ENCODE measurements at regions not wholly inside any gene's neighbourhood (a gene's known extent, or its start where the extent isn't known, plus 50 kb on each side); places are given as distances from the start of the nearest gene placed in this dataset.

DNA sequence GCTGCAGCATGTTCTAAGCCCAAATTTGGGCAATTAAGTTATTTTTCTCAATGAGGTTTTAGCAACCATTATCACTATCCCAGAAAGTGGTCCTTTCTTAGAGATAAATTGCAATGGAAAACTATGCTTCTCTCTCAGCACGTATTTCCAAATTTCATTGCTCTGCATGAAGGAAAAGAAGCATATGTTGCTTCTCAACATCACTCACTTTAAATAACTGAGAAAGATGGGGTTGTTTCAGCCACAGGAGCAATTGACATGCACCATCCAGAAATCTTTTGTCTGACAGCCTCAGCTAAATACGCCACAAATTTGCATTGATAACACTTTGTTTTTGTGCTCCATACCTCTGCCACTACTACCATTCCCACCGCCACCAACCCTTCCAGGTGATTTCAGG lies 157.6 kb upstream of the PKN2 start:
- no peaks in the 10 kb centered on the region for H3K36me3 ChIP-seq (ENCODE audit: insufficient read depth, low read length)
- ATAC-seq (ENCODE audit: poor library complexity) (no peak), DNase-seq (no peak)
- no peak overlapping the region for H3K4me3 Mint-ChIP-seq
- H3K36me3 Mint-ChIP-seq (ENCODE audit: low read depth) = no peaks in the 10 kb centered on the region
- no peaks in the 10 kb centered on the region for H3K4me1 Mint-ChIP-seq (ENCODE audit: low read depth)
- ChIA-PET CTCF (no interaction called here), POLR2A (no interaction called here)
- H3K4me1 ChIP-seq (ENCODE audit: insufficient read depth, low read length) = no peaks in the 10 kb centered on the region
- intact Hi-C loops (cut with DNase I, micrococcal nuclease) = no loop called here
- no peaks in the 10 kb centered on the region for H3K27me3 ChIP-seq (ENCODE audit: control insufficient read depth in 1 of 2, insufficient read depth in 2 of 2, low read length in 2 of 2)
- H3K9me3 ChIP-seq (ENCODE audit: control insufficient read depth in 1 of 2, insufficient read depth in 1 of 2, low read length in 2 of 2) = no peaks in the 10 kb centered on the region
- no peaks in the 10 kb centered on the region for H3K9me3 Mint-ChIP-seq
- no peak overlapping the region for H3K27ac Mint-ChIP-seq
- no peak overlapping the region for H3K4me3 ChIP-seq (ENCODE audit: low read length)
- no peak overlapping the region for H3K27ac ChIP-seq (ENCODE audit: low read depth in 1 of 2, low read length in 2 of 2)
- H3K27me3 Mint-ChIP-seq = peaks cover 9% of the 10 kb centered on the region
- TF ChIP-seq, protein P1, sequence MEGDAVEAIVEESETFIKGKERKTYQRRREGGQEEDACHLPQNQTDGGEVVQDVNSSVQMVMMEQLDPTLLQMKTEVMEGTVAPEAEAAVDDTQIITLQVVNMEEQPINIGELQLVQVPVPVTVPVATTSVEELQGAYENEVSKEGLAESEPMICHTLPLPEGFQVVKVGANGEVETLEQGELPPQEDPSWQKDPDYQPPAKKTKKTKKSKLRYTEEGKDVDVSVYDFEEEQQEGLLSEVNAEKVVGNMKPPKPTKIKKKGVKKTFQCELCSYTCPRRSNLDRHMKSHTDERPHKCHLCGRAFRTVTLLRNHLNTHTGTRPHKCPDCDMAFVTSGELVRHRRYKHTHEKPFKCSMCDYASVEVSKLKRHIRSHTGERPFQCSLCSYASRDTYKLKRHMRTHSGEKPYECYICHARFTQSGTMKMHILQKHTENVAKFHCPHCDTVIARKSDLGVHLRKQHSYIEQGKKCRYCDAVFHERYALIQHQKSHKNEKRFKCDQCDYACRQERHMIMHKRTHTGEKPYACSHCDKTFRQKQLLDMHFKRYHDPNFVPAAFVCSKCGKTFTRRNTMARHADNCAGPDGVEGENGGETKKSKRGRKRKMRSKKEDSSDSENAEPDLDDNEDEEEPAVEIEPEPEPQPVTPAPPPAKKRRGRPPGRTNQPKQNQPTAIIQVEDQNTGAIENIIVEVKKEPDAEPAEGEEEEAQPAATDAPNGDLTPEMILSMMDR (IDR thresholded peaks at IDR 0.05) = no peak

GRCh38 chr1:88528792-88529191 lies 155.3 kb upstream of the PKN2 start:
- no peak for ATAC-seq (ENCODE audit: poor library complexity)

GRCh38 chr1:88529581-88529980 lies 154.5 kb upstream of the PKN2 start:
- H3K4me1 Mint-ChIP-seq (ENCODE audit: low read depth) = no peaks in the 10 kb centered on the region
- DNase-seq (no peak), ATAC-seq (ENCODE audit: poor library complexity) (no peak)
- no peaks in the 10 kb centered on the region for H3K9me3 Mint-ChIP-seq
- Histone ChIP-seq H3K9me3 (ENCODE audit: control insufficient read depth in 1 of 2, insufficient read depth in 1 of 2, low read length in 2 of 2) (no peaks in the 10 kb centered on the region), H3K27ac (ENCODE audit: low read depth in 1 of 2, low read length in 2 of 2) (no peak overlapping the region), H3K4me3 (ENCODE audit: low read length) (no peak overlapping the region), H3K27me3 (ENCODE audit: control insufficient read depth in 1 of 2, insufficient read depth in 2 of 2, low read length in 2 of 2) (no peaks in the 10 kb centered on the region), H3K36me3 (ENCODE audit: insufficient read depth, low read length) (no peaks in the 10 kb centered on the region), H3K4me1 (ENCODE audit: insufficient read depth, low read length) (no peaks in the 10 kb centered on the region)
- CTCF ChIA-PET = no interaction called here
- H3K36me3 Mint-ChIP-seq (ENCODE audit: low read depth) = no peaks in the 10 kb centered on the region
- POLR2A ChIA-PET = no interaction called here
- H3K27ac Mint-ChIP-seq = no peak overlapping the region
- TF ChIP-seq, protein P1 (IDR thresholded peaks at IDR 0.05) = no peak
- no peak overlapping the region for H3K4me3 Mint-ChIP-seq
- intact Hi-C loops (cut with DNase I, micrococcal nuclease) = no loop called here
- no peaks in the 10 kb centered on the region for H3K27me3 Mint-ChIP-seq

More at GRCh38 chr1:88528792-88529191, 155.3 kb upstream of the PKN2 start:
- no peak for DNase-seq
- ChIA-PET POLR2A (no interaction called here), CTCF (no interaction called here)
- H3K27me3 Mint-ChIP-seq = no peaks in the 10 kb centered on the region
- intact Hi-C loops (cut with DNase I, micrococcal nuclease) = no loop called here
- Histone ChIP-seq H3K4me1 (ENCODE audit: insufficient read depth, low read length) (no peaks in the 10 kb centered on the region), H3K27ac (ENCODE audit: low read depth in 1 of 2, low read length in 2 of 2) (no peak overlapping the region), H3K27me3 (ENCODE audit: control insufficient read depth in 1 of 2, insufficient read depth in 2 of 2, low read length in 2 of 2) (no peaks in the 10 kb centered on the region), H3K36me3 (ENCODE audit: insufficient read depth, low read length) (no peaks in the 10 kb centered on the region), H3K4me3 (ENCODE audit: low read length) (no peak overlapping the region), H3K9me3 (ENCODE audit: control insufficient read depth in 1 of 2, insufficient read depth in 1 of 2, low read length in 2 of 2) (no peaks in the 10 kb centered on the region)
- no peaks in the 10 kb centered on the region for H3K36me3 Mint-ChIP-seq (ENCODE audit: low read depth)
- no peak overlapping the region for H3K4me3 Mint-ChIP-seq
- H3K27ac Mint-ChIP-seq = no peak overlapping the region
- TF ChIP-seq, protein P1 (IDR thresholded peaks at IDR 0.05) = no peak
- H3K9me3 Mint-ChIP-seq = no peaks in the 10 kb centered on the region
- no peaks in the 10 kb centered on the region for H3K4me1 Mint-ChIP-seq (ENCODE audit: low read depth)

Measured in CD4-positive, alpha-beta T cell (primary cell).